HG03064 (cell line): ENCODE measurements at regions not wholly inside any gene's neighbourhood (a gene's known extent, or its start where the extent isn't known, plus 50 kb on each side); places are given as distances from the start of the nearest gene placed in this dataset.

ENCODE experiments used
- ATAC-seq: cut with Tn5 transposase; IDR thresholded peaks from one replicate; pipeline ENCODE4 v1.9.1; 2021; ENCODE audit warnings: low read depth; ENCODE audit not compliant: unreplicated experiment

- ATAC-seq = no peak
Measured at GRCh38 chr15:69623392-69624154, 171.0 kb downstream of the RPLP1 start.

GRCh38 chr15:69624155-69624520, 171.5 kb downstream of the RPLP1 start:
- no peak for ATAC-seq

GRCh38 chr15:69624816-69625215, 172.2 kb downstream of the RPLP1 start:
- ATAC-seq = no peak

GRCh38 chr15:69625328-69625727, 172.7 kb downstream of the RPLP1 start:
- ATAC-seq = no peak

- no peak for ATAC-seq
Measured at GRCh38 chr15:69626095-69627066, 173.8 kb downstream of the RPLP1 start.

GRCh38 chr15:69627548-69628158, 175.0 kb downstream of the RPLP1 start:
- ATAC-seq = no peak

GRCh38 chr15:69628256-69629093, 175.9 kb downstream of the RPLP1 start:
- no peak for ATAC-seq

- no peak for ATAC-seq
Measured at GRCh38 chr15:69629631-69630161, 177.1 kb downstream of the RPLP1 start.

- ATAC-seq = no peak
Measured at GRCh38 chr15:69631005-69631404, 178.4 kb downstream of the RPLP1 start.

GRCh38 chr15:69631978-69632377, 179.4 kb downstream of the RPLP1 start:
- no peak for ATAC-seq

GRCh38 chr15:69634860-69635259, 182.2 kb downstream of the RPLP1 start:
- no peak for ATAC-seq

- ATAC-seq = no peak
Measured at GRCh38 chr15:69636169-69636915, 183.7 kb downstream of the RPLP1 start.

- no peak for ATAC-seq
Measured at GRCh38 chr15:69637818-69638217, 185.2 kb downstream of the RPLP1 start.

- ATAC-seq = no peak
Measured at GRCh38 chr15:69643476-69643875, 190.9 kb downstream of the RPLP1 start.

GRCh38 chr15:69643971-69644370, 191.4 kb downstream of the RPLP1 start:
- ATAC-seq = no peak

GRCh38 chr15:69644876-69645275, 192.3 kb downstream of the RPLP1 start:
- no peak for ATAC-seq

- no peak for ATAC-seq
Measured at GRCh38 chr15:69647142-69647513, 194.5 kb downstream of the RPLP1 start.

- no peak for ATAC-seq
Measured at GRCh38 chr15:69648212-69648611, 195.6 kb downstream of the RPLP1 start.
